Renal cortex interstitium (tissue), 11 donors: ENCODE measurements at regions not wholly inside any gene's neighbourhood (a gene's known extent, or its start where the extent isn't known, plus 50 kb on each side); places are given as distances from the start of the nearest gene placed in this dataset.

ENCODE experiments used
- DNase-seq, 11 donors: peaks; one replicate each; pipeline ENCODE4 v3.0.0-alpha.2; 2013; ENCODE audit warnings: low read depth in 9 of 11, low spot score in 4 of 11; ENCODE audit errors: extremely low read depth in 1 of 11

DNA sequence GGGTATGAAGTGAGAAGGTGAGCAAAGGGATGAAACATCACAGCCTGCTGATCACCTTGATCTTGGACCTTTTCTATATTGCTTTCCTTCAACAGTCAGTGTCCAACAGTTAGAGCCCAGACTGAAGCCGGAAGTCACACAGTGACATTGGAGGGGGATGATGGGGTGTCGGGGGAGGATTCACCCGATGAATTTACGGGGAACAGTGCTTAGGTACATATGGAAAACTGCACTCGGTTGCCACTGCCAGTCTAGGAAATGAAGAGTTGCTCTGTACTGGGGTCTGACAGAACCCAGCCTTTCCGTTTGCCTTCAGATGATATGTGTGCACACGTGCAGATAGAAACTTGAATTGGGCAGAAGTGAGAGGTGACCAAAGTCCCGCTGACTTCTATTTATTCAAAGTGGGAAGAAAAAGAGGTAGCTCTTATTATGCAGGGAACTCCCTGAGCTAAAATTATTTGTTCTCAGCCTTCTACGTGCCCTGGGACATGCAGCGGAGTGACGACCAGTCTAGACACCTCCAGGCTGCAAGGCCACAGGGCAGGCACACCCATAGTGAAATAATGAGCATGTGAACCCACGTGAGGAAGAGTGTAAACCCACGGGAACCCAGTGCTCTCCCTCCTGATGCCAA, 107.2 kb upstream of the INHBA start:
- DNase-seq = no peak

DNA sequence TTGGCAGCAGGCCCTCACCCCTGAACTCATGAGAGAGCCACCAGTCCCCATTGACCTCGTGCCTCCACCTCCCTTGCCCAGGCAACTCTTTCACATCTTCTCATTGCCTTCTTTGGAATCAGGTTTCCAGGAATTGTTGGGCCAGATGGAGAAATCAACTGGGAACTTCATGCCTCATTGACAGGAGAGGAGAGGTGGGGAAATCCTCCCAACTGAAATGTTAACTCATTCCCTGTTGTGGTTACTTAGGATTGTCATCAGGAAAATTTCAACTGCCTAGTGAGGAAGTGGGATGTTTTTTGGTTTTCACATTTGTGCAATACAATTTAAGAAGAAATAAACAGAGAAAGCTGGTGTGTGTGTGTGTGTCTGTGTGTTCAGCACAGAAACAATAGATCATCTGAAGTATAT, 106.6 kb upstream of the INHBA start:
- DNase-seq = no peak

DNA sequence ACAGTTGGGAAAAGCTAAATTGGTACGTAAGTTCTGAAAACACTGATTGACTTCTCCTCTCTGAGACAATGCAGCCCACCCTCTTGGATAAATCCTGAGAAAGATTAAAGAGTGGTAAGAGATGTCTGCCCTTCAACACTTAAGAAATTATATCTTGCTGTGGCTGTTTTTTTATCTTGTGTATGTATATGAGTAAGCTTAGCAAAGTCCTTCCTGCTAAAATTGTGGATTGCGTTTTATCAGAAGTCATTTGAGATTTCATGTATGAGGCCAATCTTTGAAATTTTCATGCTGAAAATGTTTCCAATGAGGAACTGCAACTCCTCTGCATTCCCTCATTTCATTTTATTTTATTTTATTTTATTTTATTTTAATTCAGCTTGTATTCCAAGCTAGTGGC, 106.2 kb upstream of the INHBA start:
- no peak for DNase-seq

DNA sequence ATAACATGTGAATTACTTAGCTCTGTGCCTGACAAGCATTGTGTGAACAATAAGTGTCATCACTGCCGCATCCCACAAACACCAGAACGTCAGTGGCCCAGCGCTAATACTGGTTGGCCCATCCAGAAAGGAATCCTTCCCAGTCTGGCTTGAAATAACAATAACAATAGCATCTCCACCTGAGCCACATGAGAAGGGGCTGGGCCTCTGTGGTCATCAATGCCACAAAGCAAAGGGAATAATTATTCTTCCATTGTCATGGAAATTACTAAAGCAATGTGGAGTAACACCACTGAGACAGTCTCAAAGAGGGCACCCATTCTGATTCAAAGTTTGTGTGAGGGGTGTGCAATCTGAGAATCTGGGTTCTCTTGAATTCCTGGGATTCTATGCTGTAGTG, 105.7 kb upstream of the INHBA start:
- no peak for DNase-seq

DNA sequence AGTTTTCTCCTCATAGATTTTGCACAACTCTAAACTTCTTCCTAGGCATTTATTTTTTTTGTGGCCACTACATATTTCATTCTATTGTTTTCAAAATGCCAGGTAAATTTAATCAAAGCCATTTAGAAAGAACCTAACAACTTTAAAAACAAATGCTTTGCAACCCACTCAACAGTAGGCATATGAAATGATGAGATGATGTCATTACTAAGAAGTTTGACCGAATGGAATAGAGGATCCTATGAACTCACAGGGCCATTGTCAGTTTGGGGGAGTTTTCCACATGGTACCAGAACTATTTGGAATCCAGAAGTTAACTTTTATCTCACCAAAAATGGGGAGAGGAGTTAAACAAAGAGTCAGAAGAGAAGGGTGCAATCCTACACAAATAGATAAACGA, 100.7 kb upstream of the INHBA start:
- DNase-seq = no peak

DNA sequence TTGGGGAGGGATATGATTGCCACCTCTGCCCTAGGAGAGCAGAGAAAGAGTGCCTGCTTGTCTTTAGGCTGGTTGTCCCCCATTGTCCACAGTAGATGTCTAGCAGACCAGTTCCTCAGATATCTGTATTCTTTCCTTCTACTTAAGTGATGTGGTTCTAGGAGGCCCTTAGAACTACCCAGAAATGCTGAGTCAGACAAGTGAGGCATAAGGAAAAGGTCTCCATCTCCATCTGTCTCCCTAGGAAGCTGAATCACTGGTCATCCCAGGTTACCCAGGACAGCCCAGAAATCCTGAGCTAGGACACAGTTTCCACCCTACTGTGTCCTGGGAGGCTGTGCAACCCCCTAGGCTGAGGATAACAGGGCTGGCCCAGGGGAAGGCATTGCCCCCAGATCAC, 93.4 kb upstream of the INHBA start:
- DNase-seq = no peak

DNA sequence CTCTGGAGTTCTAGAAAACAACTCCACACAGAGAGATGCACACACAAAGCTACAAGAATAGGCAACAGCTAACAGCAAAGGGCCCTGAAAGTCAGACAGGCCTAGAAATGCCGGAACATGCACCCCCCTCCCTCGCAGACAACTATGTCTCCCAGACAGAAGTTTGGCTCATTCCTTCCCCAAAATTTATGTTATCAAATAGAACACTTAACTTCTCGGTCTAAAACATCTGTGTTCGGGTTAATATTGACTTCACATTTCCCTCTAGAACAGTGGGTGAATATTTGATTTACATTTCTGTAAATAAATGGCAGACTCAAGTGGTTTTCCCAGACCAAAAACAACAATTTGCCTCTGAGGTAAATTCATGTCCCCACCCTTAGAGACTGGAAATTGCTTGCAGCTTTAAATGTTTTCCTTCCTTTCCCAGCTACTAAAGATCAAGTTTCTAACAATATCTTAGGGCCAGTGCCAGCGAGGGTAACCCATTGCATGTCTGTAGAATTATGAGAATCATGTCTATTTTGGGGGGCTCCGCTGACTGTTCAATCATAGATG, 92.5 kb upstream of the INHBA start:
- peak in 8 of 11 donors; percentile 18 to 46 (median 34) for DNase-seq

DNA sequence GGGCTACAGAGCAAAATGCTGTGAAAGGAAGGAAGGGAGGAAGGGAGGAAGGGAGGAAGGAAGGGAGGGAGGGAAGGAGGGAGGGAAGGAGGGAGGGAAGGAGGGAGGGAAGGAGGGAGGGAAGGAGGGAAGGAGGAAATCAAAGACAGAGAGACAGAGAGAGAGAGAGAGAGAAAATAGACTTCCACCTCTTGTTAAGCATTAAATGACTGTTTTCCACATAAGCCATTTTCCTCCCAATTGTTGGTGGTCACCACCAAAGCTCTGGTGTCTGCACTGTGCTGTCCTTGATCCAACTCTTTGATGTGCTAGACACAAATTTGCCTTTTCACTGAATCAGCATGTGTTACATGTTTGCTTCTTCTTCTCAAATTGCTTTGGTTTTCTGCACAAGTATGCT, 90.7 kb upstream of the INHBA start:
- no peak for DNase-seq

DNA sequence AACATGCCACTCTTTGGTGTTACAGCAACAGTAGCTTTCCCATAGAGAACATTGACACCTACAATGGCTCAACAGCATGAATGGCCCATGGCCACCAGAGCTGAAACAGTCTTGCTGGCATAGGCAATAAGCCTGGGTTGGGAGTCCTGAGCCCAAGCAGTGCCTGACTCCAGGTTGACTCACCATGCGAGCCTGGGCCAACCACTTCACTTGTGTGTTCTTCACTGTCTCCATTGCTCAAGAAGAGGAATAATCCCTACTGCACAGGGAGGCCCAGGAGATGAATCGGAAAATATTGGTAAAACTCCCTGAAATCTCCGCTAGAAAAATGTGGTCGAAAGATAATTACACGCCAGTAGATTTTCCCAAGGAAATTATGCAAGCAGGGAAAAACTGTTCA, 89.2 kb upstream of the INHBA start:
- no peak for DNase-seq

DNA sequence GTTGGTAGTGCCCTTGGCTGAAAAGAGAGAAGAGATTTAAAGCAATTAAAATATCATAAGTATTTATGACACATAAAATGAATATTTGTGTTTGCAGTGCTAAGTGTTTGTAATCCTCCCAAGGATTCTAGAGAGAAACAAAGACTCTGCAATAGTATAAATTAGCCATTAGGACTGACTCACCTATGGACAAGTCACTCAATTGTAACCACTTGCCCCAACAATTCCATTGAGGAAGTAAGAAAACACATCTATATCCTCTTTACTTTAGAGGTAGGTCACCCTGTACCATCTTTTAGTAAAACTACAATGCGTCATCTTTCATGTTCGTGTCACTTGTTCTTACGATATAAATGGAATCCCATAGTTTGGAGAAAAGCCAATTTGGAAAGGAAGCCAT, 85.7 kb upstream of the INHBA start:
- DNase-seq = no peak

DNA sequence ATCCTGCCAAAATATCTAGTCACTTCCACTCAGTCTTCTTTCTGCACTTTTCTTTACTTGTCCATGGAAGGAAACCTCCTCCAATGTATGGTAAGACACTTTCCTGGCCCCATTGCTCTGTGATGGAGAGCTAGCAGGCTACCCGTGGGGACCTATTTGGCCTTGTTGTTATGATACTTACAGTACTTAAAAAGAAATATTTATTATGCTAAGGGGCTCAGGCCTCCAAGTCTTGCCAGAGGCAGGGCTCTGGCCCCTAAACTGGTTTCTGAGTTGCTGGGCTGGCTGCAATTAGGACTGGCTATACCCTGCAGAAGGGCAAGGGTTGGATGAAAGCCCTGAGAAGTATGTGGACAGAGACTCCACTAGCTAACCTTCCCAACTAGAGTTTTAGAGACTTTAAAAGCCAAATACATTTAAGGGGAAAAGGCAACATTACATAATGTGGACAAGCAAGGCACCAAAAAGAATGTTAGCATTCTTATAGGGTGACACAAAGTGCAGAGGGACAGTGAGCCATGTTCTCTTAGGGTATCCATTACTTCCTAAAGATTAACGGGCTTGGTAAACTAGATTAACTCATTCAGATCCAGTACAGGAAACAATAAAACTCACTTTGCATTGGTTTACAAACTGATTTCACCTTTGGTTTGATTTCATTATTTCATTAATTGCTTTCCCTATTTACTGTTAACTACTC, 84.9 kb upstream of the INHBA start:
- DNase-seq = no peak

DNA sequence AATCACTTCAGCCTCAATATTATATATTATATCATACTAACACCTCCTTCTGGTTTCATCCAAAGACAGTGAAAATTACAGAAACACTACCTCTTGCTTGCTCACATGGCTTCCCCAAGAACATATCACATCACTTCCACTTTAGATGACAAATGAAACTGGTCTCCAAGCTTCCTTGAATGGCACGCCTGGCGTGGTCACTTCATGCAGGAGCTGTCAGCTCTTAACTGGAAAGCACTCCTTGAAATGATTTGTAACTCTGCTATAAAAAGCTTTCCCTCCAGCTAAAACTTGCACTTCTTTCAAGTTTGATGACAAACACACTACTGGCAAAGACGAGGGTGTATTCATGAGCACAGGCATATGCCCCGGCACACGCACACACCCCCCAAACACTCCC, 84.1 kb upstream of the INHBA start:
- no peak for DNase-seq

DNA sequence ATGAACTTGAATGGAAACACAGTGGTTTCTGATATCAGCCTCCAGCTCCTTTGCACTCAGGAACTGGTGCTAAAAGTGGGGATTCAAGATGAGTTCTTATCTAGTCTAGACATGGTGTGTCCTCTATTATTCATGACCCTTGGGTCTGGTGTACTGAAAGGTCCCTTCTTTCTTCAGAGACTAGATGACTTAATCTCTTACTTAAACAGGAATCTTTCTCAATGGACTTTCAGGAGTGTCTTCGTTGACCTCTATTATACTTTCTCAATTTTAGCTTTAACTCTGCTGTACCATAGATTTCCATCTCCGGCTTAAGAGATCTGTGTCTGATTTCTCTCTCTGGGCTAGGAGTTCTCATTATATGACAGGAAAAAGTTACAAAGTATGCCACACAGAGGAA, 83.5 kb upstream of the INHBA start:
- DNase-seq = no peak

DNA sequence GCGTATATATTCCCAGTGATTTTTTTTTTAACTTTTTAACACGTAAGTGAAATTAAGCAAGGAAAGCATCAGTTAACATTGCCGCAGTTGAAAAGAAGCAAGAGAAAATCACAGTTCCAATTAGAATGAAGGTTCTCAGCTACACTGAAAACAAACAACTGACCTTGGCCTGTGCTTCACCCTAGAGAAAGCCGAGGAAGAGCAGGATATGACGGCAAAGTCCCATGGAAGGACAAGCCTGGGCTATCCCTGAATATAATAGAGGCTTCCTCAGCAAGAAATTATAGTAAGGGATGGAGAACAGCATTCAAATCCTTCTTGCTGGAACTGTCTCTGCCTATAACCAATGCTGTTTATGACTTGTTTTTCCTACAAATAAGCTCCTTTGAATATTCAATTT, 83.0 kb upstream of the INHBA start:
- no peak for DNase-seq

DNA sequence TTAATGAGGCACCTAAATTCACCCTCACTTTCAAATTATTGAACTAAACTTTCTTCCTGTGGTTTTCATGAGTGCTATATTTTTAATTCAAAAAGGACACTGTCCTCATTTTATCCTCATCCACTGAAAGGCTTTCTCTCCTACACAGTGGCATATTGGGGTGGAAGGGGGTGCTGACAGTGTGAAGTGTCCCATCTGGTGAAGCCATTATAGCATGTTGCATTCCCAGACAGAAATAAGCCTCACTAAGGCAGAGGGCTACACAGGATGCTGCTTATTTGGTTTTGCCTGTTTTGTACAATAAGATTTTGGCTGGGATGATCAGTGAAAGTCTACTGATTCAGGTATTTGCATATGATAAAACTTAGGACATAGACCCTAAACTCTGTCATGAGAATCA, 82.4 kb upstream of the INHBA start:
- peak in 1 of 11 donors; percentile 15 for DNase-seq

DNA sequence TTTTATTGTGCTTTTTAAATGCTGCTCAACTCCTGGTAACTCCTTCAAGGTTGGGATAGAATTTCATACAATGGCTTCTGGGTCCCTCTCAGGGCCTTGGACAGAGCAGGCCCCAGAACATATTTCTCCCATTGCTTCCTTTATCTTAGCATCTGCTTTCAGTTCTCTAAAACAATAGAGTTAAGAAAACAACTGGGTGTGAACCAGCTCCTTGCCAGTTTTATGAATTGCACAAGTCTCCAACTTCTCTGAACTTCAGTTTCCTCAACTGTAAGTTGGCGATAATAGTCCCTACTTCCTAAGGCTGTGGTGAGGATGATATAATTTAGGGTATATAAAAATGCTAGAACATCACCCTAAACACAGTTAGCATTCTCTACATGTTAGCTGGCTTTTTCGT, 77.0 kb upstream of the INHBA start:
- DNase-seq = no peak

DNA sequence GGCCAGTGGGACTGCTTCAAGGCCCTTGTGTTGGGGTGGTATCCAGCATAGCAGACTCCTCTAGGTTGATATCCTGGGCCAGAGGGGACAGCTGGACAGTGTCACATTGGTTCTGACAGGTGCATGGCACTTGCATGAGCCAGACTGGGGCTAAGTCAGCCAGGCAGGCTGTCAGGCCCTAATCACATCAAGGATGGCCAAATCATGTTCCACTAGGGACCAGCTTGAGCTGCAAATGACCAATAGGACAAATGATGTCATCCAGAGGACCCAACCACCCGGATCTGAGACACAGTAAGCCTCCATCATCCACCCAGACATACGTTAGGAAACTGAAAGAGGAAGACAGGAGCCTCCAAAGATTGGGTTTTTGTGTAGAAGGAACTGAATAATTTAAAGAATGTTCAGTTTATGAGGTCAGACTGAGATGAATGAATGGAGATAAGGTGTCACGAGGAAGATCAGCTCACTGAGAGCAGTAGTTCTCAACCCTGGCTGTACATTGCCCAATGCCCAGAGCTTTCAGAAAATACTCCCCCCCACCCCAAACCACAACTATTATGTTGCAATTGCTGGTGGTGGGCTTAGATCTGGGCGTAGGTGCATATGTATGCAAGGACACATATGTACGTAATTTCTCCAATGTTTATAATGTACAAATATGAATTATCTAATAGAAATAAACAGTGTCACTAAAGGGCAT, 75.2 kb upstream of the INHBA start:
- no peak for DNase-seq

DNA sequence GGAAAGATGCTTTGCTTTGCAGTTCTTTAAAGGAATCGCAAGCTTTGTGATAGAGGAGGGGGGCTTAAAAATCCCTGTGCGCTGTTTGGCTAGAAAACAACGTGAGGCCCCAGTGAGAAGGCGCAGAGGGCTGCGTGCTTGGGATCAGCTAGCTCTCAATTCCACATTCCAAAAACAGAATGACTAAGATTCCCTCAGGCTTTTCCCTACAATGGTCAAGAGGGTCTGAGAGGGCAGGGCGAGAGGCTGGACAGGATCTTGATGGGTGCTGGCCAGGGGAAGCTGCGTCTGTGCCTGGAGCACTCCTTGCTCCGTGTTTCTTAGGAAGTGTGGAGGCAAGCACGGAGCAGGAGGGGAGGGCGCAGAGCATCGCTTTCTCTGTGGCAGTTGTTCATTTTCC, 72.1 kb upstream of the INHBA start:
- DNase-seq = no peak

DNA sequence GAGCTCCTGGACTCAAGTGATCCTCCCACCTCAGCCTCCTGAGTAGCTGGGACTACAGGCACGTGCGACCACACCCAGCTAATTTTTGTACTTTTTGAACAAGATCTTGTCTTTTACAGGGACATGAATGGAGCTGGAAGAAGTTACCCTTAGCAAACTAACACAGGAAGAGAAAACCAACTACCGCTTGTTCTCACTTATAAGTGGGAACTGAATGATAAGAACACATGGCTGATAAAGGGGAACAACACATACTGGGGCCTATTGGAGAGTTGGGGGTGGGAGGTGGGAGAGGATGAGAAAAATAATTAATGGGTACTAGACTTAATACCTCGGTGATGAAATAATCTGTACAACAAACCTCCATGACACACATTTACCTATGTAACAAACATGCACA, 70.9 kb upstream of the INHBA start:
- DNase-seq = no peak

DNA sequence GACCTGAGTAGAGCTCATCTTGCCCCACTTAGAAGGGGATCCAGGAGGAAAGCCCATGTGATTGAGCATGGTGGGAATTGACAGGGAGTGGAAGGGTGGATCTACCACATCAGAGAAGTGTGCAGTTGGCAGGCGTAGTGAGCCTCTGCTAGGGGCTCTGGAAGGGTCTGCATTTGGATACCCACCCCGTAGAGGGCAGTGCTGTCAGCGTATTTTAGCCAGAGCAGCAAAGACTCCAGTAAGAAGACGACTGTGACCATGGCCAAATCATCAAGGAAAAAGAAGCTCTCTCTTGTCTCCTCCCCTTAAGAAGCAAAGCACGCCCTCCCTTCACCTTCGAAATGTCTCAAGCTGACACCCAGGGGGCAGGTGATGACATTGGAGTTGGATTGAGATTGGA, 68.8 kb upstream of the INHBA start:
- DNase-seq = no peak
